Urothelium cell line (cell line): ENCODE measurements at regions not wholly inside any gene's neighbourhood (a gene's known extent, or its start where the extent isn't known, plus 50 kb on each side); places are given as distances from the start of the nearest gene placed in this dataset.

Source experiments
- DNase-seq: peaks from one replicate; pipeline ENCODE4 v3.0.0; 2011; ENCODE audit warnings: low spot score, mixed read lengths
- FAIRE-seq: peaks from 2 replicates; lab custom pipeline; 2011; peaks lifted over from hg19 to GRCh38; lab: Jason Lieb, UNC

- FAIRE-seq = no peak
Measured at GRCh38 chr2:172323256-172323655, 104.1 kb upstream of the ITGA6 start.

GRCh38 chr2:172323861-172324597 is 103.4 kb upstream of the ITGA6 start:
- FAIRE-seq = no peak
- no peak for DNase-seq

More at GRCh38 chr2:172323256-172323655, 104.1 kb upstream of the ITGA6 start:
- no peak for DNase-seq

DNA sequence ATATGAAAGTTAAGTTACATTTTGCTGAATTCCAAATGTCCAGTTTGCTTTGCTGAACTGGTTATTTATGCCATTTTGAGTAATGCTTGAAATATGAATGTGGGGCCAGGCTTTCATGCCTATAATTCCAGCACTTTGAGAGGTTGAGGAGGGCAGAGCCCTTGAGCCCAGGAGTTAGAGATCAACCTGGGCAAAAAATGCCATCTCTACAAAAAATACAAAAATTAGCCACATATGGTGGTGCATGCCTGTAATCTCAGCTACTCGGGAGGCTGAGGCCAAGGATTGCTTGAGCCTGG is 101.2 kb upstream of the ITGA6 start:
- DNase-seq (no peak), FAIRE-seq (no peak)

- FAIRE-seq = no peak
- DNase-seq = no peak
Measured at GRCh38 chr2:172328103-172328841, 99.1 kb upstream of the ITGA6 start.

- no peak for FAIRE-seq
- no peak for DNase-seq
Measured at GRCh38 chr2:172329416-172329773, 98.0 kb upstream of the ITGA6 start.

DNA sequence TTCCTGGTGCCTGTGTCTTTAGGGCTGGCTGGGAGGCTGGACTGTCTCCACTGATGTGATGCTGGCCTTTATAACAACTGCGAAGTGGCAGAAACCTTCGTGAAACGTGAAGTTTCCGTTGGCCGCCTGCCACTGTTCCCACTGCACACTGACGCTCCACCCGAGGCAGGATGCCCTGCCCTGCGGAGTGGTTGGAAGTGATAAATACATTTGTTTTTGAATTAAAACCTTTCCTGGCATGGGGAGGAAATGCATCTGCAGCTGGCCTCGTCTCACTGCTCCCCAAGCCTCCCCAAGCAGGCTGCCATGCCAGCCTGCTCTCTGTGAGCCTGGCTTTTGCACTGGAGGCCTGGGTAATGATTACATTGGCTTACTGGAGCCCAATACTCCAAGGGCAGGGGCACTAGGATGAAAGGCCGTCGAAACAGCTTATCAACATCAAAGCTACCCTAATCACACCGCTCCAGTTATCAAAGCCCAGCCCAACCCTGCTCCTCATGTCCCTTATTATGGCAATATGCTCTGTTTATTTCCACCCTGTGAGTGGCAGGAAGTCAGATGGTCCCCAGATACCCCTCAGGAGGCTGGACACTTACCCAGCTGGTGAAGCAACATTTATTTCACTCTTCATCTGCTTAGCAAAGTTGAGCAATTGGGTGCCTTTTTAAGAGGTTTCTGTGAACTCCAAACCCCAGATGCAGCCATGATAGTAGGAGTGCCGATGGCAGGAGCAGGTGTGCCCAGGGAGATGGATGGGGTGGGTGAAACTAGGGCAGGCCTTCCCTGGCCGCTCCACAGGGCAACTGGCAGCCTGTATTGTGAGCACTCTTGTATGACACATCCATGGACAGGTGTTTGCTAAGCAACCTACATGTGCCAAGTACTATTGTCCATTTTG is 97.4 kb upstream of the ITGA6 start:
- DNase-seq = no peak
- FAIRE-seq = no peak

- DNase-seq = no peak
- FAIRE-seq = no peak
Measured at GRCh38 chr2:172332507-172332906, 94.9 kb upstream of the ITGA6 start.

DNA sequence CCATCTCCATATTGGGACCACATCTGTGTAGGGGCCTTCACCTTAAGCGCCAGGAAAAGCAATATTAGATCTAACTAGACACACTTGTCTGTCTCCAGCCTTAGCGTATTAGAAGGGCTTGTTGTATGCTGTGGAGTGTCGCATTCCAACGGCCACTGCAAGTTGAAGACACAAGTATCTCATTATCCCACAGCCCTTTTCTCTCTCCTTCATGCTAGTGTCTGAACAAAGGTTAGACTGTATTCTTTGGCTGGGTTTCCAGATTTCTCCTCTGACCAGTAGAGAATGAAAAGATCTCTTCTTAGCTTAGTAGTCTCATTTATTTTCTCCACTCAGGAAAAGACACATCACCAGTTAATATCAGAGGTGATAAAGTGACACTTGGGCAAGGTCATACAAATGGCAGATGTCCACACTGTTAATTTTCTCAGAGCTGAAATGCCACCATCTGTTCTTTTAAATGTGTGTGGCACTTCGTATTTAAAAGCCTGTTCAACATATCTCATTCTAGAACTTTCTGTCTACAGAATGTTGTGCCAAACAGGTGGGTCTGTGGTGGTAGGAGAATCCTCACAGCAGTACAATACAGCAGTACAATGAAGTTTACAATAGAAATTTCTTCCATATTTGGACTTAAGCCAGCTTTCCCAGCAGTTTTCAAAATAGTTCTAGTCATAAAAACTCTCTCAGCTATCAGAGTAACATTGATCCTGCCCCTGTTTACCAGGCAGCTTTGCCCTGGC is 94.0 kb upstream of the ITGA6 start:
- no peak for FAIRE-seq

GRCh38 chr2:172333978-172334330 is 93.4 kb upstream of the ITGA6 start:
- DNase-seq (no peak), FAIRE-seq (no peak)

More for the DNA sequence above, 94.0 kb upstream of the ITGA6 start:
- no peak for DNase-seq

DNA sequence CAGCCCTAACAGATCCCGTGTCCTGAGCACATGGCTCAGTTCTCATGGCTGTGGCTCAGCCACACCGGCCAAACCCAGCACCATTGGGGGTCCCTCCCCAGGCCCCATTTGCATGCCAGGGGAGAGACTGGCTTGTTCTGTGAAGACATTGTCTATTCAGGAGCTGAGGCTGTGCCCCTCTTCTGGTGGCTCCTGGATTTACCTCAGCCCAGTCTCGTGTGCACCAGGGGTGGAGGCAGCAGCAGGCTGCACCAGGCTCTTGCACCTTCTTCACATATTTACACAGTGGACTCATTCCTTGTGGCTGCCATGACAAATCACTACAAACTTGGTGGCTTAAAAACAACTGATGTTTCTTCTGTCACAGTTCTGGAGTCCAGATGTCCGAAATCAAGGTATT is 92.4 kb upstream of the ITGA6 start:
- DNase-seq (no peak), FAIRE-seq (no peak)

DNA sequence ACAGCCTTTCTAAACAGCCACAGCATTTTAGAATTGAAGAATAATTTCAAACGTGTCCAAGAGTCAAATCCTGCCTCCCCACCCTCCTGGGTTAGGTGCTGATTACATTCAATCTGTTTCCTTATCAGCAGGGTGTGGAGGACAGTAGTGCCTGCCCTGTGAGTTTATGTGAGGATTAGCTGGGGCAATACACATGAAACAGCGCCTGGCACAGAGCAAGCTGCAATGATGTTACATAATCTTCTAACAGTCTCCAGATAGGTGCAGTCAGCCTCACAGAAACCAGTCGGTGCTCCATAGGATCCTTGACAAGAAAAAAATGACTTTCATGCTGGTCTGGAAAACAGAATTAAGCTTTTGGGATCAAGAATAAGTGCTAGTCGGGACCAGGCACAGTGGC is 91.7 kb upstream of the ITGA6 start:
- FAIRE-seq (no peak), DNase-seq (no peak)

- DNase-seq (no peak), FAIRE-seq (no peak)
Measured at GRCh38 chr2:172336681-172337080, 90.7 kb upstream of the ITGA6 start.

DNA sequence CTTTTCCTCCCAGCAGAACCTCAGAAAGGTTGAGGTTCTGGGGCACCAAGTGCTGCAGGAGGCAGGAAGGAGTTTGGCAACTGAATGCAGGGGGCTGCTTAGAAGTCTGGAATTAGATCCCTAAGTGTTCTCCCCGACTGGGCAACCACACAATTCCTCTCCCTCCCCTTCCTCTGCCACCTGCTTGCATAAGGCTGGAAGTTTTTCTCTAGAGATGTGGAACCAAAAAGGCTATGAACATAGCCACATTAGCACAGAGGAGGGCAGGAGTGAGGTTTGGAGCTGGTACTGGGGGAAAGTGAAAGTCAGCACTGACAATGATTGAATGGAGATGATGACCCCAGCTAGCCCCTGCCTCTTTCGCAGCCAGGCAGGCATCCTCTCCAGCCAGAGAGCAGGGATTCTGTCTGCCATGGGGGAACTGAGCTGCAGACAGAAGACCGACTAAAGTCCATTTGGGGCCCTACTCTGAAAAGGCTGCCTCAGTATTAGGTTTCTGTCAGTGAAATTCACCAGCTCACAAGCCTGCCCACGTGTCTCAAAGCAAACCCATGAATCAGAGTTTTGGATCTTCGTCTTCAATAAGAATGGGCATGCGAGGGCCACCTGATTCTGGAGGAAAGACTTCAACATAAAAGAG is 87.9 kb upstream of the ITGA6 start:
- DNase-seq (no peak), FAIRE-seq (no peak)

DNA sequence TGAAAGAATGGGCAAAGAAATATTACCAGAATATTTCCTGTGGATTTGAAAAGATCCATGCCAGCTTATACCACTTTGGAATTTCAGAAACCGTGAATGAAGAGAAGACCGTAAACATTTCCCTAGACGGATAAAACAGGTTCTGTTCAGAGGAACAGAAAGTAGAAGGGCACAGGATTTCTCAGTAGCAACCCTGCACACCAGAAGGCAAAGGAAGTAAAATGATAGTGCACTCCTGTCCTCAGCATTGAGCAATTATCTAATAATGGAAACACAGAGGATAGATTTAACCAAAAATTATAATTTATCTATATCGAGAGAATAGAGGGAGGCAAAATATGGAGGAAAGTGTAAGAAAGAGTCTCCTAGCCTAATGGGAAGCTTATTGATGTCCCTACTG is 87.0 kb upstream of the ITGA6 start:
- DNase-seq (no peak), FAIRE-seq (no peak)

DNA sequence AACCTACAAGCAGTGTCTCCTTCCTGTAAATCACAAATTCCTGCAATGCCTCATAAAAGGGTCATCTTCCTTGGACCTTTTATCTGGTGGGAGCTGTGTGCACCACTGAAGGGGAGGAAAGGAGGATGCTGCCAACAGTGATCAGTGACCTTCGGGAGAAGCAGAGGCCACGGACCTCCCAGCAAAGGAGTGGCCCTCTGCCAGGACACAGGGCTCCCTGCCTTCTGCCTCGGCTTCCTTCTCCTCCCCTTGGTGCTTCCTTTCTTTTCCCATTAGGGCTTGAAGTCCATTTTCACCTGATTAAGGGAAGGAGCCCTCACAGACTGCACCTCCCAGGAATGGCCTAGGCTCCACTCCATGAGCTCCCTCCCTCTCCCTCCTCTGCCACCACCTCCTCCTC is 85.3 kb upstream of the ITGA6 start:
- DNase-seq (no peak), FAIRE-seq (no peak)

- FAIRE-seq (no peak), DNase-seq (no peak)
Measured at GRCh38 chr2:172342611-172343010, 84.8 kb upstream of the ITGA6 start.

GRCh38 chr2:172344159-172344558 is 83.2 kb upstream of the ITGA6 start:
- DNase-seq (no peak), FAIRE-seq (no peak)

GRCh38 chr2:172345956-172346555 is 81.3 kb upstream of the ITGA6 start:
- DNase-seq = no peak
- no peak for FAIRE-seq

DNA sequence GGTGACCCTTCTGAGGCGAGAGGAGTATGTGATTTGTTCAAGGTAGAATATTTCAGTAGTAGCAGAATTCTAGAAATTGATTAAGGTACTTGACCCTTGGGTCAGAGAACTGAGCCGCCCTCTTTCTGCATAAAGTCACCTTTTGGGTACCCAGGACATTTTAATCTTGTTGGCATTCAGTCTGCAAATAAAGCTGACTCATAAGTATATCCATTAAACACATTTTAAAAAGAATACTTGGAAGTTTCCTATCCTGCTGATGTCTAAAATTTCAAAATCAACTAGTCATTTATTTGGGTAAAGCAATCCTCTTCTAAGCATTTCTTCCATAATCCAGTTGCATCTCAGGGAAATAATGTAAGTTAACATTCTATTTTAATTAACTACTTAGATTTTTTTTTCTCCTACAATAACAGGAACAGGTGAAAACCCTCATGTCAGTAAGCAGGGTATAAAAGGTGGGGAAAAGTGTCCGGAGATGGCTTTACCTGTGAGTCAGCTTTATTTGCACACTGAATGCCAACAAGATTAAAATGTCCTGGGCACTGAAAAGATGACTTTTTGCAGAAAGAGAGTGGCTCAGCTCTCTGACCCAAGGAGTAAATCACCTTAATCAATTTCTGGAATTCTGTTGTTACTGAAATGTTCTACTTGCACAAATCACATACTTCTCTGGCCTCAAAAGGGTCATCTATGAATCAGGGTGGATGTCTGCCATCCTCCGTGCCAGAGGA is 78.7 kb upstream of the ITGA6 start:
- no peak for DNase-seq
- FAIRE-seq = no peak
